H1 (cell line): ENCODE measurements at regions not wholly inside any gene's neighbourhood (a gene's known extent, or its start where the extent isn't known, plus 50 kb on each side); places are given as distances from the start of the nearest gene placed in this dataset.

Experiments used
- CTBP2 ChIP-seq: IDR thresholded peaks from 2 replicates; pipeline ENCODE4 v1.7.0; 2011; ENCODE audit warnings: borderline replicate concordance, mild to moderate bottlenecking, moderate library complexity, mixed read lengths, low read length; ENCODE audit not compliant: insufficient read depth, insufficient read length
- FOSL1 ChIP-seq: IDR thresholded peaks from 2 replicates; pipeline ENCODE4 v1.6.1; 2011; ENCODE audit warnings: mild to moderate bottlenecking, low read depth, low read length, moderate library complexity; ENCODE audit not compliant: insufficient read depth
- HDAC6 ChIP-seq: IDR thresholded peaks from one replicate; pipeline ENCODE4 v1.7.1; 2012; ENCODE audit warnings: low read depth, mild to moderate bottlenecking, inconsistent platforms, low read length, moderate library complexity
- TF ChIP-seq, protein P1 (sequence below): IDR thresholded peaks from 2 replicates; pipeline ENCODE4 v1.6.1; 2012; ENCODE audit warnings: inconsistent platforms

DNA sequence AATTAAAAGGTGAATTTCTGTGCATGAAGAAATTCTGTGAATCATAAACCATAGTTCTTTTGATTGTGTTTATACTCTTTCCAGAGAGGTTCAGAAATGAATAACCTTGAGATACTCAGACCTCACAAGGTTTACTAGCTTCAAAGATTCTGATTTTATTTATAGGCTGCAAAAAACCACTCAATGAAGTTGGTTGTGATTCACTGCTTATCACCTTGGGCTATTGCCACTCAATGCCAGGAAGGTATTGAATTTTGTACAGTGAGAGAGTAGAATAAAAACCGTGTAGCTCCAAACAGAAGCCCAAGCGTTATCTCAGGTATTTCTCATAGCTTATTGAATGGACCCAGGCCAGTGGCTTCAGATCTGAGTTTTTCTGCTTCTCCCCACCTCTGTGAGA lies 118.7 kb downstream of the FHIP1A start (continued):
- TF ChIP-seq FOSL1 (no peak), CTBP2 (no peak), HDAC6 (no peak)
- TF ChIP-seq, protein P1, sequence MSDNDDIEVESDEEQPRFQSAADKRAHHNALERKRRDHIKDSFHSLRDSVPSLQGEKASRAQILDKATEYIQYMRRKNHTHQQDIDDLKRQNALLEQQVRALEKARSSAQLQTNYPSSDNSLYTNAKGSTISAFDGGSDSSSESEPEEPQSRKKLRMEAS, result no peak
